ENCODE measurements at regions not wholly inside any gene's neighbourhood (a gene's known extent, or its start where the extent isn't known, plus 50 kb on each side); places are given as distances from the start of the nearest gene placed in this dataset.

DNA sequence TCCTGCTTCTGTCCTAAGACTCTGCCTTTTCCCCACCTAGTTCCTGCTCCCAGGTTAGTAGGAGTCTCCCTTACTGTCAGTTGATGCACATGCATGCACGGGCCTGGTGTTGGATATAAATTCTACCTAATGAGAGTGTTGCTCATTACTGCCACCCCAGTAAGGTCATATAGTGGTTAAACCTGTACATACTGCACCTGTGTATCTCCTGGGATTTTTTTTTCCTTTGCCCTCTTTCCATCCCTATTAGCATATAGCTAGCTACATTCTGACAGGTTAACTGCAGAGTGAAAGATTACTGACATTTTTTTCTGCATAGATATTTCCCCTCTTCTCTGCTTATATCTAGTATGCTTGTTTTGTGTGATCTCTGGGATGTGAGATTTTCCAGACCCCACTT is 201.5 kb upstream of the PIRT start (continued):
- TF ChIP-seq REST (IDR thresholded peaks at IDR 0.05) = no peak
- no peak for TF ChIP-seq SP1 (IDR thresholded peaks at IDR 0.05)
- TF ChIP-seq RAD21 (IDR thresholded peaks at IDR 0.05) = no peak
- TF ChIP-seq NR2F2 (IDR thresholded peaks at IDR 0.05) = no peak
- TF ChIP-seq, protein P1, sequence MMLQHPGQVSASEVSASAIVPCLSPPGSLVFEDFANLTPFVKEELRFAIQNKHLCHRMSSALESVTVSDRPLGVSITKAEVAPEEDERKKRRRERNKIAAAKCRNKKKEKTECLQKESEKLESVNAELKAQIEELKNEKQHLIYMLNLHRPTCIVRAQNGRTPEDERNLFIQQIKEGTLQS (IDR thresholded peaks at IDR 0.05) = no peak
- no peak for TF ChIP-seq YY1 (IDR thresholded peaks at IDR 0.05)
- no peak for TF ChIP-seq FOXA1 (IDR thresholded peaks at IDR 0.05)
- TF ChIP-seq JUND (IDR thresholded peaks at IDR 0.05) = no peak
- TF ChIP-seq EGR1 (IDR thresholded peaks at IDR 0.05; ENCODE audit: low read depth in 2 of 2) = no peak

DNA sequence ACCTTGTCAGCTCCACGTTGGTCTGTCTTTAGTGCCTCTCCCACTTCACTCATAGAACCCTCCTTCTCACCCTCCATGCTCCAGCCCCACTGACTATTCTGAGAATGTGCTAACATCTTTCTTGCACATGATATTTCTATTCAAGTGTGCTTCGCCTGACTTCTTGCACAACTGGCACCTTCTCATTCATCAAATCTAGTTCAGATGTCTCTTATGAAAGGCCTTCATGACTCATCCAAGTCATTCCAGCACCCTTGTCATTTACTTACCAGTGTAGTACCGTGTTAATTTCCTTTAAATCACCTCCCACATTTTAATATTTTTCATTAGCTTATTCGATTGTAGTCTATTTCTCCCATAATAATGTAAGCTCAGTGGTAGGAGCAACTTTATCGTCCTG is 197.8 kb upstream of the PIRT start:
- Histone ChIP-seq H3K36me3 (ENCODE audit: control insufficient read depth in 4 of 4, insufficient read depth in 3 of 4, low read depth in 1 of 4, low read length in 3 of 4) (no peaks in the 10 kb centered on the region), H3K9ac (ENCODE audit: low read depth in 1 of 2, low read length in 2 of 2) (no peak overlapping the region), H3K27ac (ENCODE audit: low read depth in 1 of 2, low read length in 2 of 2) (no peak overlapping the region), H3K27me3 (ENCODE audit: control insufficient read depth in 4 of 4, insufficient read depth in 4 of 4, low read length in 3 of 4) (no peaks in the 10 kb centered on the region), H3K4me3 (ENCODE audit: low read depth in 1 of 3, low read length in 3 of 3) (no peak overlapping the region), H3K4me1 (ENCODE audit: control insufficient read depth in 4 of 4, insufficient read depth in 4 of 4, low read length in 3 of 4) (no peaks in the 10 kb centered on the region), H3K9me3 (ENCODE audit: control insufficient read depth in 4 of 4, low read length in 3 of 4) (peaks cover 0 to 4% (median 2%) of the 10 kb centered on the region in 4 donors)
- 54% methylated on average over 5 of the region's 5 CpGs for WGBS
- DNase-seq (ENCODE audit: low spot score) = no peak
- TF ChIP-seq HNF4A (conservative IDR thresholded peaks at IDR 0.05) (no peak), GABPA (IDR thresholded peaks at IDR 0.05 in 1 of 2, conservative IDR thresholded peaks at IDR 0.05 in 1 of 2) (no peak), JUND (IDR thresholded peaks at IDR 0.05) (no peak), FOXA2 (IDR thresholded peaks at IDR 0.05) (no peak)
- TF ChIP-seq, protein P2, sequence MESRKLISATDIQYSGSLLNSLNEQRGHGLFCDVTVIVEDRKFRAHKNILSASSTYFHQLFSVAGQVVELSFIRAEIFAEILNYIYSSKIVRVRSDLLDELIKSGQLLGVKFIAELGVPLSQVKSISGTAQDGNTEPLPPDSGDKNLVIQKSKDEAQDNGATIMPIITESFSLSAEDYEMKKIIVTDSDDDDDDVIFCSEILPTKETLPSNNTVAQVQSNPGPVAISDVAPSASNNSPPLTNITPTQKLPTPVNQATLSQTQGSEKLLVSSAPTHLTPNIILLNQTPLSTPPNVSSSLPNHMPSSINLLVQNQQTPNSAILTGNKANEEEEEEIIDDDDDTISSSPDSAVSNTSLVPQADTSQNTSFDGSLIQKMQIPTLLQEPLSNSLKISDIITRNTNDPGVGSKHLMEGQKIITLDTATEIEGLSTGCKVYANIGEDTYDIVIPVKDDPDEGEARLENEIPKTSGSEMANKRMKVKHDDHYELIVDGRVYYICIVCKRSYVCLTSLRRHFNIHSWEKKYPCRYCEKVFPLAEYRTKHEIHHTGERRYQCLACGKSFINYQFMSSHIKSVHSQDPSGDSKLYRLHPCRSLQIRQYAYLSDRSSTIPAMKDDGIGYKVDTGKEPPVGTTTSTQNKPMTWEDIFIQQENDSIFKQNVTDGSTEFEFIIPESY (IDR thresholded peaks at IDR 0.05) = no peak
- TF ChIP-seq, protein P1 (IDR thresholded peaks at IDR 0.05) = no peak

DNA sequence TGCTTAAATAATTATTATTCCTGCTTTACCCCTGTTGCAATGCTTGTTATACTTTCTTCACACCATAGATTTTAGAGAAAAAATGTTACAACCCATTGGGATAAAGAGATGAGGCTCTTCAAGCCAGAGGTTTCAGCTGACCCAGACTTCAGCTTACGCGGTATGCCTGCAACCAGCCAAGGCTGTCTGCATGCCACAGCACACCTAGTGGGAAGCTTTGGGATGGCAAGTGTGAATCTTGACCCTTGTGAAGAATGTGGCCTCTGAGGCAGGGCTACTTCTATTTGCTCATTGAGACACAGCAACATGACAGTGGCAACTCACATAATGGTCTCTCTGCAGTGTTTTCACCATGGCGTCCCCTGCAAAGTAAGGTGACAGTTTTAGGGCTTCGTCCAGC is 193.9 kb upstream of the PIRT start:
- Histone ChIP-seq H3K9me3 (ENCODE audit: control insufficient read depth in 4 of 4, low read length in 3 of 4) (peaks cover 0 to 4% (median 2%) of the 10 kb centered on the region in 4 donors), H3K27me3 (ENCODE audit: control insufficient read depth in 4 of 4, insufficient read depth in 4 of 4, low read length in 3 of 4) (no peaks in the 10 kb centered on the region), H3K36me3 (ENCODE audit: control insufficient read depth in 4 of 4, insufficient read depth in 3 of 4, low read depth in 1 of 4, low read length in 3 of 4) (no peaks in the 10 kb centered on the region), H3K4me1 (ENCODE audit: control insufficient read depth in 4 of 4, insufficient read depth in 4 of 4, low read length in 3 of 4) (no peaks in the 10 kb centered on the region), H3K4me3 (ENCODE audit: low read depth in 1 of 3, low read length in 3 of 3) (no peak overlapping the region), H3K27ac (ENCODE audit: low read depth in 1 of 2, low read length in 2 of 2) (no peak overlapping the region), H3K9ac (ENCODE audit: low read depth in 1 of 2, low read length in 2 of 2) (no peak overlapping the region)
- no peak for DNase-seq (ENCODE audit: low spot score)
- 80% methylated on average over 4 of the region's 4 CpGs for WGBS
- TF ChIP-seq HNF4A (conservative IDR thresholded peaks at IDR 0.05) (no peak), SP1 (IDR thresholded peaks at IDR 0.05) (no peak), RXRA (IDR thresholded peaks at IDR 0.05) (no peak), YY1 (IDR thresholded peaks at IDR 0.05) (no peak), MAX (IDR thresholded peaks at IDR 0.05) (no peak), JUND (IDR thresholded peaks at IDR 0.05) (no peak), EGR1 (IDR thresholded peaks at IDR 0.05; ENCODE audit: low read depth in 2 of 2) (no peak), CTCF (IDR thresholded peaks at IDR 0.05; ENCODE audit: low read depth, low read length, missing input control) (no peak), GABPA (IDR thresholded peaks at IDR 0.05 in 1 of 2, conservative IDR thresholded peaks at IDR 0.05 in 1 of 2) (no peak), FOXA1 (IDR thresholded peaks at IDR 0.05) (no peak), TAF1 (conservative IDR thresholded peaks at IDR 0.05) (no peak), HNF4G (IDR thresholded peaks at IDR 0.05) (no peak)
- TF ChIP-seq, protein P2 (IDR thresholded peaks at IDR 0.05) = no peak
